GM04504 (cell line): ENCODE measurements at regions not wholly inside any gene's neighbourhood (a gene's known extent, or its start where the extent isn't known, plus 50 kb on each side); places are given as distances from the start of the nearest gene placed in this dataset.

Experiments
- DNase-seq: peaks from one replicate; pipeline ENCODE4 v3.0.0-alpha.2; 2012; ENCODE audit warnings: low read depth

DNA sequence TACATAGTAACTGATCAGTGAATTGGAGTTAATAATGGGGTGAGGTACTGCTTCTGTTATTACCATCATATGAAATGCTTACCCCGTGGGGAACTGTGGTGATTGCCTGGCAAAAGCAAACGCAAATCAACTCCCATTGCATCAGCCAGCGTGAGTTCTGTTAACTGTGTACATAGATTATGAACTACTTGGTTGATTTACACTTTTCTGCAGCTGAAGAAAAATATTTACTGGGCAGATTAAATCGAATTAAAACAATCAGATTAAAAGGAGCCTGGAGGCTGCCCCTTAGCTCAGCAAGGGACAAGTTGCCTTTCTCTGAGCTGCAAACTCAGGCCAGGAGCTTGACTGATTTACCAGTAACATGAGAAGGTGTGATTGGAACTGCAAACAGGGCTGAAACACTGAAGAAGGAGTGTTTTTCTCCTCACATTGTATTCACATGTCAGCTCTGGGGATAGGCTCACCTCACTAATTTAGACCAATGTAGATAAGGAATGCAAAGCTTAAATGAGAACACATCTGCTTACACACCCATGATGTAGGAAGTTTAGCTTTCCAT, 220.1 kb downstream of the OSR1 start:
- no peak for DNase-seq

DNA sequence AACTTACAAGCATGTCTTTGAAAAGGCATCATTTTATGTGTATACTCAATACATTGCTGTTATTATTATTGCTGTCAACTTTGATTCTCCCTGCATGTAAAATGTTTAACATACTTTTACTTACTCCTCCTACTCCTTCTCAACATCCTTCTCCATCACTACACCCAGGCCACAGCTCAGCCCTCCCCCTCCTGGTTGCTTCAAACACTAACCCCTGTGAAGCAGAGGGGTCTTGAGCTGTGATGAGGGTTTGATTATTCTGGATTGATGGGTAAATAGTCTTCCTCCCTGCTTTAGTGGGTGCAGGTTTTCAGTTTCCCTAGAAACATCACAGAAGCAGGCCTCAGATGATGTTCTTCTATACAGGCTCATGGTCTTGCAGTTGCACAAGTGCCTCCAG, 221.0 kb downstream of the OSR1 start:
- DNase-seq = no peak

DNA sequence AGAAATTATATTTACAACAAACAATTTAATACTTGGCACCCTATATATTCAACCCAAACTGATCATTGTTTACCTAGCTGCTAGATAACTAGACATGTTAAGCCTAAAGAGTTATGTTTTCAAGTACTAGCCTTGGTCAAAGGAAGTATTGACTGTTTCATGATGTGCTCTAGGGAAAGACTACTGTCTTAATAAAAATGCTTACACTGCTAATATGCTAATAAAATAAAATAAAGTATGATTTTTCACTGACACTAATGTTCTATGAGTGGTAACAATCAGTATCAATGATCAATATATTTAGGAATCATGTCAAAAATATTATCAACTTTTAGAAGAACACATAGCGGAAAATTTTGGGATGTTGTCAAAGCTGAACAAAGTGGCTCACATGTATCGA, 225.5 kb downstream of the OSR1 start:
- DNase-seq = no peak

- no peak for DNase-seq
These were observed 226.6 kb downstream of the OSR1 start for GRCh38 chr2:19131871-19132270.

DNA sequence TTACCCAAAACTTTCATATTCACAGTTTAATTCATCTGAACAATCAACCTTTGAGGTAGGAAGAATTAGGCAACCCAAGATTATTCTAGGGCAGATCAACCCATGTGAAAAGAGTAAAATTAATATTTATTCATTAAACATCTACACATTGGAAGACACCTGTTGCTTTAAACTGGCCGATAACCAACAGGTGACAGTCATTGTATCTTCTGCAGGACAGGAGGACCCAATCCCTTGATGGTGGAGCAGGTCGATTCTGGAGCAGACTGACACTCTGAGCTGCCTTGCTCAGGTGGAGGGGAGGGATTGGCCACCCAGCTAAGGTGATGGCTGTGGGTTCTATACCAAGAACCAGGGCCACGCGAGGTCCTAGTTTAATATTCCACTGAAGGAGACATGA, 230.3 kb downstream of the OSR1 start:
- DNase-seq = no peak

- no peak for DNase-seq
These were observed 230.8 kb downstream of the OSR1 start for GRCh38 chr2:19127616-19128015.

DNA sequence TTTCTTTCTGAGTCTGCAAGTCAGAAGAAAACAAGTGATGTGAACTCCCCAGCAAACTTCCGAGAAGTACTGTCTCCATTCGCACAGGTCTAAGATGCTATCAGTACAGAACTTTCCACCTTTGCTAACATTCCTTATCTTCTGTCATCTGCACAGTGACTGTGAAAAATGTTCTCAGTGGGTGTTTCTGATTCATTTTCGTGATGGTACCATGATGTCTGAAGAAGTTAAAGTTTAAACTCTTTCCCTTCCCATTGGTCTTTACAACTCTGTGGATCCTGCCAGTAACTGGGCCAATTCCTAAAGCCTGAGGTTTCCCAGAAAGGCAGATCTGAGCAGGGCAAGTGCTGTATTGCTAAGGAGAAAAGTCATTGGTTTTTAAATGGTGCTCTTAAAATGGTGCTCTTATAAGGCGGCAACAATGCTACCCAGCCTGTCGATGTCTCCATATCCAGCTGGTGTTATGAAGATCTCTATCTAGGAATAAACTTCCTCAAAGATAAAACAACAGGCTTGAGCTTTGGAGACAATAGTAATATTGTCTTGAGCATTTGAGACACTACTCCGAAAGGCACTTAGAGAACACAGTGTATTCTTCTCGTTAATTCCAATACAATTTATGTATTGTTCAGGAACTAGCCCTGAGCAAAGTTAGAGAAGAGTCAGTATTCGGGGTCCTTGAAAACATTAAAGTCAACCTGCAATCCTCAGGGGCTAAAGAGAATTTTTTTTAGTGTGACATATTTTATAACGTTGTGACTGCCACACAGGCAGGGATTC, 232.3 kb downstream of the OSR1 start:
- DNase-seq = no peak

- peak; percentile 68 for DNase-seq
These were observed 234.3 kb downstream of the OSR1 start for GRCh38 chr2:19124135-19124534.

- DNase-seq = no peak
These were observed 234.9 kb downstream of the OSR1 start for GRCh38 chr2:19123556-19123955.

DNA sequence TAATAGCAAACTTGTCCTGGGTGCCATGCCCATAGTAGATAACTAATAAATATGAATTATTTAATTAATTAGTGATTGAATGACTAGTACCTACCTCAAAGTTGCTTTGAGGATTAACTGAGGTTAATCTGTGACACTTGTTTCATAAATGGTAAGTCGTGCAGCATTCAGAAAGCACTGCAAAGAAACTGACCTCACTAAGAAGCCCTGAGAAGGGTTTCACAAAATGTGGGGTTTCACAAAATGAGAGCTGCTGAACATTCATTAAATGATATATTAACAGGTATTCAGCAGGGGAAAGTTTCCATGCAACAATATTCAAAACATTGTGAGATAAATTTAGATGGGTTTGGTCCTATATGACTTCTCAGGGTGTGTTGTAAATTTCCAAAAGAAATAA, 236.2 kb downstream of the OSR1 start:
- no peak for DNase-seq

- DNase-seq = peak; percentile 80
These were observed 237.3 kb downstream of the OSR1 start for GRCh38 chr2:19120941-19121750.

GRCh38 chr2:19120181-19120580, 238.2 kb downstream of the OSR1 start:
- no peak for DNase-seq

DNA sequence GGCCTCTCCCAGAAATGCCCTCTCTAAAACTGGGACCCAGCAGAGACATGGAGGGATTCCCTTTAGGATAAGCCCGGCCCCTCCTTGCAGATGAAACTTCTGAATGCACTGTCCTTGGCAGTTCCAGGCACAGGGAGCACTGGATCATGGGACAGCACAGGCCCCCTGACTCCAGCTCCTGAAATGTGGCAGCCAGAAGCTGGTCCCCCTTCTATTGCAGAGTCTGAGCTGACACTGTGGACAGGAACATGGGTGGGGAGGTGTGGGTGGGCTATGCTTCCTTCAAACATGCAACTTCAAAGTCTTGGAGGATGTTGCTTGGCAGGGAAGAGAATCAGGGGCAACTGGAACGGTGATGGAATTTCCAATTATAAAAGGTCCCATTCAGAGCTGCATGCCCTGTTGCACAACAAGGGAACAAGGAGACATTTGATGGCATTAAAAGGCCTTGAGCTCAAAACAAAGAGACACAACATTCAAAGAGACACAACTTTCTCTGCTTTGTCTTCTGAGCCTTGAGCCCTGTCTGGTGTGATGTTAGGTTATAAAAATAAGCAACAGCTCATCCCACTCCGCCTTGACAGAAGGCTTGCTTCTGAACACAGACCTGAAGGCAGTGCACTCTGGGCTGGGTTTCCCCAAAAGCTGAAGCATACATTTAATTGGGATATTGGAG, 239.0 kb downstream of the OSR1 start:
- no peak for DNase-seq

DNA sequence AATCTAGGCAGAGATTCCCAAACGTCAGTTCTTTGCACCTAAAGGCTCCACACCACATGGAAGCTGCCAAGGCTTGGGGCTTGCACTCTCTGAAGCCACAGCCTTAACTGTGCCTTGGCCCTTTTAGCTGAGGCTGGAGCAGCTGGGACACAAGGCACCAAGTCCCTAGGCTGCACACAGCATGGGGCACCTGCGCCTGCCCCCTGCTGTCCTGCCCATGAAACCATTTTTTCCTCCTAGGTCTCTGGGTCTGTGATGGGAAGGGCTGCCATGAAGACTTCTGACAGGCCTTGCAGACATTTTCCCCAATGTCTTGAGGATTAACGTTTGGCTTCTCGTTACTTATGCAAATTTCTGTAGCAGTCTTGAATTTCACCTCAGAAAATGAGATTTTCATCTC, 241.5 kb downstream of the OSR1 start:
- no peak for DNase-seq

DNA sequence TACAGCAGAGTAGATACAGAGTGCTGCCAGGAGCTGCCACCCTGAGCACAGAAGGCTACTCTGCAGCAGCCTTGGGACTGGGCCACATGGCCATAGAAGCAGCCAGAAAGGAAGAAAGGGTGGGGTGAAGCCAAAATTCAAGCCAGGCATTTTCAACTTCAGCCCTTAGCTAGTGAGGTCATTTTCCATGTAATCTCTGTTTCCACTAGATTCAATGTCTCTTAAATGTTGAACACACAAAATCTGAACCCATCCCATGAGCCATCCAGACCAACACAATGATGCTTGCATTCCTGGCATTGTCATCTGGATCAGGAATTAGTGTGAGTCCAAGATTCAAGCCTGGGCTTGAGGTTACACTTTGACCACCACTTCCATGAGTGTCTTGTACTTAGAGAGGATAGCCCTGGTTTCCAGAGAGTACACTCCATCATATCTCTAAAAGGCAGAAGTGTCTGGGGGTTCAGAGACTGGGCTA, 243.6 kb downstream of the OSR1 start:
- DNase-seq = no peak

DNA sequence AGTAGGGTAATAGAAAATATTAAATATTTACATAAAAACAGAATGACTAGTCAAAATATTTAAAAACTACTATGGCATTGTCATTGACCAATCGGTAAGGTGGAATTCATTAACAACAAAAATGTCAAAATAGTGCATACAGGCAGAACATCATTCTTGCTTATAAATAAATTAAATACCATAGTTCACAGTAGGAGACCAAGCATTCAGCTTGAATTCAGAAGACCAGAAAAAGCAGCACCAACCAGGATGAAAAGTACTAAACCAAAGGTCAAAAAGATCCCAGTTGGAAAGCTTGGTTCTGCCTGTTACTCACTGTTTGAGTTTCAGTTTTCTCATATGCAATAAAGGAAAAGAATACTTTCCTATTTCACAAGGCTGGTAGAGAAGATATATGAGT, 244.3 kb downstream of the OSR1 start:
- DNase-seq = no peak

GRCh38 chr2:19111354-19111753, 247.1 kb downstream of the OSR1 start:
- DNase-seq = no peak

DNA sequence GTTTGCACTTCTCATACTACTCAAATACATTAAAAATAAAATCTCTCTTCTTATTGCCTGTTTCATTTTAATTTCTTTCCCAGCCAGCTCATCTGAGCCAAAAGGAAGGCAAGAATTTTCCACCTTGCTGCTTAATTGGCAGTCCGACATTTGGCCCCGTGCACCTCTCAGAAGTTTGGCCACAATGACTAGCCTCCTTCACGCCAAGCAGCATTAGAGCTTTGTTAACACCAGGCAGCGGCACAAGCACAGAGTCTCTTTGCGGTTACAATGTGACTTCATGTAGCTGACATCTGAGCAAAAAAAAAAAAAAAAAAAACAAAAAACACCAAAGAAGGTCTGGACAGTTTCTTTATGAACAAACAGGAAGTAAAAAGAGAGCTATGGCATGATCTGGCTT, 248.9 kb downstream of the OSR1 start:
- no peak for DNase-seq

DNA sequence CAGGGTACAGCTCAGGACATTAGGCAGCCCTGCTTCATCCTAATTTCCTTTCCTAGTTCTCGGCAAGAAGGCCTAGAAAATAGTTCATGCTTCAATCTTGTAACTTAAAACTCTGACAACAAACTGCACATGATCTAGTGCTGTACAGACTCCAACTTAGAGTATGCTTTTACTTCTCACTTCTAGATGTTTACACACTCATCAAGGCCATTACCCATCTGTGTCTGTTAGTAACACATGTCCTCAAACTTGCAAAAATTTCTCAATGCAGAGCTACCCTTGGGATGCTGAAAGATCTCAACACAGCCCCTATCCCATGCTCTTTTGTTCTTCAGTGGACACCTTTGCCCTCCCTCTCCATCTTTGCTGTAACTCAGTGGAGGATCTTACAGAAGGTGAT, 252.0 kb downstream of the OSR1 start:
- no peak for DNase-seq

GRCh38 chr2:19104503-19104902, 253.9 kb downstream of the OSR1 start:
- no peak for DNase-seq

DNA sequence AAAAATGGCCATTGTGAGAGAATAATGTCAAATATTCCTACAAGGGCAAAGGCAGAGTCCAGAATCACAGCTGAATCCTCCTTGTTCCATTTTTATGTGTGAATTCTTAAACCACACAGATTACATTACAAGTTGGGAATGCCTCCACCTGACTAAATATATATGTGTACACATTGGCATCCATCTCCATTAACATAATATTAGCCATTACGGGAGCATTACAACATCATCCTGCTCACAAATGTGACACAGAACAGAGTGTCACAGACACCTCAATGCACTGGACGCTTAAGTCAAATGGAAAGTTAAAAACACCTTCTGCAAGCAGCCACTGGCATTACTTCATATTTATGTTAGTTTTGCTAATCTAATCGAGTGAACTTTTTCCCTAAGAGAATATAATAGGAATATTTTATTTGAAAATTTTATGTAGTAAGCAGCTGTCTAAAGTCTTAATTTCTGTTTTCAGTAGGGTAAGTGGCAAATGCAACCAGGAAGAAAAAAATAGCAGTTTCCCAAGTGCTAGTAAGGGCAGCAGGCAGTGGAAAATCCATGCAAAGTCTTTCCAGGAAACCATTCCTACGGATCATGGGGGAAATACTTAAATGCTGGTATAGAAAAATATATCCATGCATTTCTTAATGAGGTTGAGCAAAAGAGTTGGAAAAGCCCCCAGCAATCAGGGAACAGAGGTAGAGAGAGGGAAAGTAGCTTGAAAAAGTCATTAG, 255.6 kb downstream of the OSR1 start:
- DNase-seq = no peak

GRCh38 chr2:19101968-19102367, 256.5 kb downstream of the OSR1 start:
- no peak for DNase-seq
